H9 (cell line): ENCODE measurements at regions not wholly inside any gene's neighbourhood (a gene's known extent, or its start where the extent isn't known, plus 50 kb on each side); places are given as distances from the start of the nearest gene placed in this dataset.

Experiments used
- DNase-seq: peaks from one replicate; pipeline ENCODE4 v3.0.0-alpha.2; 2017
- H2AFZ ChIP-seq: one replicate; pipeline ENCODE4 v1.6.1; 2013; ENCODE audit warnings: mild to moderate bottlenecking, low read length, control low read depth, moderate library complexity
- H2AK5ac ChIP-seq: 2 replicates; pipeline ENCODE4 v1.6.1; 2013; ENCODE audit warnings: low read length, control low read depth, mixed read lengths; ENCODE audit not compliant: insufficient read length
- H2BK120ac ChIP-seq: one replicate; pipeline ENCODE4 v1.6.1; 2013; ENCODE audit warnings: low read depth, mild to moderate bottlenecking, low read length, control low read depth, inconsistent platforms; ENCODE audit not compliant: poor library complexity, severe bottlenecking
- H2BK12ac ChIP-seq: 2 replicates; pipeline ENCODE4 v1.6.1; 2013; ENCODE audit warnings: low read length, control low read depth, mixed read lengths, low read depth; ENCODE audit not compliant: insufficient read length
- H2BK15ac ChIP-seq: 2 replicates; pipeline ENCODE4 v1.6.1; 2013; ENCODE audit warnings: low read depth, low read length, control low read depth
- H2BK20ac ChIP-seq: one replicate; pipeline ENCODE4 v1.6.1; 2013; ENCODE audit warnings: low read depth, mild to moderate bottlenecking, low read length, control low read depth, inconsistent platforms; ENCODE audit not compliant: poor library complexity, severe bottlenecking
- H2BK5ac ChIP-seq: 2 replicates; pipeline ENCODE4 v1.6.1; 2013; ENCODE audit warnings: low read length, control low read depth, mixed read lengths; ENCODE audit not compliant: insufficient read length
- H3K14ac ChIP-seq: 2 replicates; pipeline ENCODE4 v1.6.1; 2013; ENCODE audit warnings: low read length, control low read depth; ENCODE audit not compliant: insufficient read depth
- H3K18ac ChIP-seq: 2 replicates; pipeline ENCODE4 v1.6.1; 2013; ENCODE audit warnings: low read depth, mild to moderate bottlenecking, mixed read lengths, low read length, control low read depth; ENCODE audit not compliant: insufficient read length
- H3K23ac ChIP-seq: 2 replicates; pipeline ENCODE4 v1.6.1; 2013; ENCODE audit warnings: low read length, control low read depth, mixed read lengths, low read depth; ENCODE audit not compliant: insufficient read length
- H3K23me2 ChIP-seq: 2 replicates; pipeline ENCODE4 v1.6.1; 2013; ENCODE audit warnings: low read depth, mild to moderate bottlenecking, mixed read lengths, low read length, control low read depth; ENCODE audit not compliant: insufficient read length, poor library complexity, severe bottlenecking
- H3K27ac ChIP-seq: 2 replicates; pipeline ENCODE4 v1.5.1; 2013; ENCODE audit warnings: low read length, control low read depth, mixed read lengths, low read depth; ENCODE audit not compliant: insufficient read length
- H3K27me3 ChIP-seq: 2 replicates; pipeline ENCODE4 v1.6.1; 2013; ENCODE audit warnings: low read length, control low read depth, inconsistent platforms; ENCODE audit not compliant: insufficient read depth
- H3K4ac ChIP-seq: 2 replicates; pipeline ENCODE4 v1.6.1; 2013; ENCODE audit warnings: low read depth, mild to moderate bottlenecking, control low read depth, inconsistent platforms, low read length, moderate library complexity
- H3K4me1 ChIP-seq: 2 replicates; pipeline ENCODE4 v1.6.1; 2013; ENCODE audit warnings: low read length, control low read depth, inconsistent platforms; ENCODE audit not compliant: insufficient read depth
- H3K4me2 ChIP-seq: 2 replicates; pipeline ENCODE4 v1.6.1; 2013; ENCODE audit warnings: low read length, control low read depth, mixed read lengths; ENCODE audit not compliant: insufficient read length, insufficient read depth
- H3K56ac ChIP-seq: 2 replicates; pipeline ENCODE4 v1.6.1; 2013; ENCODE audit warnings: low read depth, mild to moderate bottlenecking, mixed read lengths, low read length, control low read depth; ENCODE audit not compliant: insufficient read length
- H3K79me1 ChIP-seq: 2 replicates; pipeline ENCODE4 v1.6.1; 2013; ENCODE audit warnings: low read depth, mild to moderate bottlenecking, moderate library complexity, low read length, control low read depth, inconsistent platforms; ENCODE audit not compliant: insufficient read depth, poor library complexity, severe bottlenecking
- H3K79me2 ChIP-seq: 2 replicates; pipeline ENCODE4 v1.6.1; 2013; ENCODE audit warnings: low read length, control low read depth, inconsistent platforms; ENCODE audit not compliant: insufficient read depth
- H3K9ac ChIP-seq: 2 replicates; pipeline ENCODE4 v1.6.1; 2013; ENCODE audit warnings: low read length, control low read depth, mixed read lengths; ENCODE audit not compliant: insufficient read length; ENCODE audit errors: extremely low read depth
- H3K9me3 ChIP-seq: one replicate; pipeline ENCODE4 v1.6.1; 2013; ENCODE audit warnings: low read depth, low read length, inconsistent platforms; ENCODE audit not compliant: control insufficient read depth
- H3T11ph ChIP-seq: one replicate; pipeline ENCODE4 v1.6.1; 2013; ENCODE audit warnings: mild to moderate bottlenecking, low read length, control low read depth, inconsistent platforms
- H4K20me1 ChIP-seq: one replicate; pipeline ENCODE4 v1.6.1; 2013; ENCODE audit not compliant: control insufficient read depth, insufficient read length, insufficient read depth
- H4K5ac ChIP-seq: 2 replicates; pipeline ENCODE4 v1.6.1; 2013; ENCODE audit warnings: low read depth, mild to moderate bottlenecking, mixed read lengths, low read length, control low read depth; ENCODE audit not compliant: insufficient read length
- H4K8ac ChIP-seq: replicated peaks from 2 replicates; pipeline ENCODE4 v1.6.1; 2013; ENCODE audit warnings: low read length, control low read depth, mixed read lengths, low read depth; ENCODE audit not compliant: insufficient read length
- H4K91ac ChIP-seq: 2 replicates; pipeline ENCODE4 v1.6.1; 2013; ENCODE audit warnings: low read depth, mild to moderate bottlenecking, moderate library complexity, mixed read lengths, low read length, control low read depth; ENCODE audit not compliant: insufficient read length
- H3K27ac Mint-ChIP-seq, 3 experiments: 2 replicates in 2 of 3; 3 replicates in 1 of 3; pipeline ENCODE4 v1.8.0; 2020 to 2021; ENCODE audit warnings: mixed read lengths in 3 of 3, mild to moderate bottlenecking in 1 of 3, moderate library complexity in 1 of 3
- H3K27me3 Mint-ChIP-seq: 2 replicates; pipeline ENCODE4 v1.8.0; 2021; ENCODE audit warnings: low read depth, mild to moderate bottlenecking, moderate library complexity, mixed read lengths
- H3K36me3 Mint-ChIP-seq, 3 experiments: 2 replicates in 2 of 3; 3 replicates in 1 of 3; pipeline ENCODE4 v1.8.0; 2020 to 2021; ENCODE audit warnings: low read depth in 3 of 3, mixed read lengths in 3 of 3; ENCODE audit not compliant: insufficient read depth in 1 of 3
- H3K4me1 Mint-ChIP-seq, 2 experiments: 2 replicates each; pipeline ENCODE4 v1.8.0; 2020; ENCODE audit warnings: mixed read lengths in 2 of 2
- H3K4me3 Mint-ChIP-seq, 2 experiments: 2 replicates in 1 of 2; 3 replicates in 1 of 2; pipeline ENCODE4 v1.8.0; 2020 to 2021; ENCODE audit warnings: mild to moderate bottlenecking in 2 of 2, mixed read lengths in 2 of 2, moderate library complexity in 1 of 2
- H3K9me3 Mint-ChIP-seq, 2 experiments: 2 replicates in 1 of 2; 3 replicates in 1 of 2; pipeline ENCODE4 v1.8.0; 2020; ENCODE audit warnings: mild to moderate bottlenecking in 2 of 2, mixed read lengths in 2 of 2, moderate library complexity in 1 of 2
- WGBS: extraction: QIAGEN DNeasy Blood & Tissue Kit; methylation state at CpG from one replicate; pipeline ENCODE4 v1.1.7; 2013; ENCODE audit warnings: missing lambda C conversion rate, low lambda C conversion rate, mixed read lengths; ENCODE audit not compliant: insufficient read length; ENCODE audit errors: extremely low coverage; 5-methylcytosine and 5-hydroxymethylcytosine counted together
- TF ChIP-seq, protein P1 (sequence below): fragments of 200-600 bp; sonication (generic); conservative IDR thresholded peaks from 3 replicates; pipeline ENCODE4 v1.8.0; 2021; ENCODE audit warnings: antibody characterized with exemption, mild to moderate bottlenecking

DNA sequence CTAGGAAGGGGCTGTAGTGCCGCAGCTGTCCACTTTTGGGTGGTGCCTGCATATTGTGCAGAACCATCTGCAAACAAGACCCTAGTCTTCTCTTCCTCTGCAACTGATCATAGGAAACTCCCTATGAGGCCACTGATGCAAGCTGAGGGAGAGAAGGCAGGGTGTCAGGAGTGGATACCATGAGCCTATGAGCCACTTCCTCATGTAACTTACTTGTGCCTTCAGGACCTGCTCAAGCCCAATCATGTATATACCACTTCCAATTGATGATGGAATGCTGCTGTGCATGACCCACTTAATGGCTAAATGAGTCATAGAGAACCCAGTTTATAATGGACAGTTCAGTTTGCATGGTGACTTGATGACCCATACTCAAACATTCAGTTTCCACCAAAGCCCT lies 107.9 kb downstream of the ALG10B start:
- H3K9ac ChIP-seq = no peak overlapping the region
- no peak overlapping the region for H2BK12ac ChIP-seq
- H3K4me3 Mint-ChIP-seq = no peak overlapping the region
- H3K27me3 ChIP-seq = no peaks in the 10 kb centered on the region
- H2AFZ ChIP-seq = no peak overlapping the region
- H3K14ac ChIP-seq = no peak overlapping the region
- H3K56ac ChIP-seq = no peak overlapping the region
- no peak overlapping the region for H4K8ac ChIP-seq
- H3K9me3 ChIP-seq = no peaks in the 10 kb centered on the region
- no peaks in the 10 kb centered on the region for H3K27me3 Mint-ChIP-seq
- H2BK20ac ChIP-seq = no peak overlapping the region
- no peaks in the 10 kb centered on the region for H3K4me1 ChIP-seq
- H3K4ac ChIP-seq = no peak overlapping the region
- H3K27ac ChIP-seq = no peak overlapping the region
- no CpG with 5 or more reads among the region's 1 CpG for WGBS
- no peaks in the 10 kb centered on the region for H3K79me2 ChIP-seq
- H4K5ac ChIP-seq = no peak overlapping the region
- H3K4me1 Mint-ChIP-seq = 0 out of 4 replicates have a peak, but pooled peaks cover 0 to 6% of the 10 kb centered on the region in 2 experiments
- no peak overlapping the region for H3K18ac ChIP-seq
- H3K27ac Mint-ChIP-seq = no peak overlapping the region; a peak in 1 of 7 replicates
- H3K23ac ChIP-seq = no peak overlapping the region
- no peaks in the 10 kb centered on the region for H4K20me1 ChIP-seq
- peaks cover 4 to 12% of the 10 kb centered on the region in 2 experiments; a peak in 3 of 5 replicates for H3K9me3 Mint-ChIP-seq
- no peak overlapping the region for H2BK120ac ChIP-seq
- no peak overlapping the region for H3T11ph ChIP-seq
- no peak overlapping the region for H3K4me2 ChIP-seq
- H3K36me3 Mint-ChIP-seq = no peaks in the 10 kb centered on the region; a peak in 1 of 7 replicates
- H2AK5ac ChIP-seq = no peak overlapping the region
- TF ChIP-seq, protein P1, sequence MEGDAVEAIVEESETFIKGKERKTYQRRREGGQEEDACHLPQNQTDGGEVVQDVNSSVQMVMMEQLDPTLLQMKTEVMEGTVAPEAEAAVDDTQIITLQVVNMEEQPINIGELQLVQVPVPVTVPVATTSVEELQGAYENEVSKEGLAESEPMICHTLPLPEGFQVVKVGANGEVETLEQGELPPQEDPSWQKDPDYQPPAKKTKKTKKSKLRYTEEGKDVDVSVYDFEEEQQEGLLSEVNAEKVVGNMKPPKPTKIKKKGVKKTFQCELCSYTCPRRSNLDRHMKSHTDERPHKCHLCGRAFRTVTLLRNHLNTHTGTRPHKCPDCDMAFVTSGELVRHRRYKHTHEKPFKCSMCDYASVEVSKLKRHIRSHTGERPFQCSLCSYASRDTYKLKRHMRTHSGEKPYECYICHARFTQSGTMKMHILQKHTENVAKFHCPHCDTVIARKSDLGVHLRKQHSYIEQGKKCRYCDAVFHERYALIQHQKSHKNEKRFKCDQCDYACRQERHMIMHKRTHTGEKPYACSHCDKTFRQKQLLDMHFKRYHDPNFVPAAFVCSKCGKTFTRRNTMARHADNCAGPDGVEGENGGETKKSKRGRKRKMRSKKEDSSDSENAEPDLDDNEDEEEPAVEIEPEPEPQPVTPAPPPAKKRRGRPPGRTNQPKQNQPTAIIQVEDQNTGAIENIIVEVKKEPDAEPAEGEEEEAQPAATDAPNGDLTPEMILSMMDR = no peak
- no peak overlapping the region for H4K91ac ChIP-seq
- H3K23me2 ChIP-seq = no peaks in the 10 kb centered on the region
- H3K79me1 ChIP-seq = no peaks in the 10 kb centered on the region
- H2BK5ac ChIP-seq = no peak overlapping the region
- DNase-seq = no peak
- no peak overlapping the region for H2BK15ac ChIP-seq
